Breast epithelium (tissue), 3 donors: ENCODE measurements at regions not wholly inside any gene's neighbourhood (a gene's known extent, or its start where the extent isn't known, plus 50 kb on each side); places are given as distances from the start of the nearest gene placed in this dataset.

Source experiments
- POLR2A ChIP-seq: fragments of 450-650 bp; IDR thresholded peaks from one replicate; pipeline ENCODE4 v1.6.1; 2016; ENCODE audit warnings: antibody characterized with exemption, mild to moderate bottlenecking, moderate library complexity
- POLR2AphosphoS5 ChIP-seq, 3 donors: sonication (generic); formaldehyde crosslinking; IDR thresholded peaks; one replicate each; pipeline ENCODE4 v1.6.1; 2017; ENCODE audit warnings: antibody characterized with exemption in 3 of 3
- TF ChIP-seq, protein P1 (sequence below), 3 donors: fragments of 450-650 bp; IDR thresholded peaks; one replicate each; pipeline ENCODE4 v1.5.1; 2016 to 2017; ENCODE audit warnings: antibody characterized with exemption in 3 of 3, mild to moderate bottlenecking in 3 of 3, moderate library complexity in 3 of 3

DNA sequence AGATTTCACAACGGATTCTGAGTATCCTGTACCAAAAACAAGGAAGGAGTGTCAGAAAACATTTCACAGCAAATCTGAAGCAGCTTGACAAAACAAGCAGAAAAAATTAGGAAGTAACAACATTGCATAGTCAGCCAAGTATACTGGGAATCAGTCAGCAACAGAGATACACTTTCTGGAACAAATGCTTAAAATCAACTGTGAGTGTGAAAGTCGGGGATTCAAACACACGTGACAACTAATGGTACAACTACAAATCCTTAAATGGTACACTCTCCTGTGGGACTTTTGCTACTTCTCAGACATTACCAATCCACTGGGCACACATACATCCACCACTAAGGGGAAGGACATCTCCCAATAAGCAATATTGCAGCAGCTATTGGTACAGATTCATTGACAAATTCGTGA lies 296.6 kb upstream of the MME start:
- no peak for TF ChIP-seq POLR2A
- TF ChIP-seq, protein P1, sequence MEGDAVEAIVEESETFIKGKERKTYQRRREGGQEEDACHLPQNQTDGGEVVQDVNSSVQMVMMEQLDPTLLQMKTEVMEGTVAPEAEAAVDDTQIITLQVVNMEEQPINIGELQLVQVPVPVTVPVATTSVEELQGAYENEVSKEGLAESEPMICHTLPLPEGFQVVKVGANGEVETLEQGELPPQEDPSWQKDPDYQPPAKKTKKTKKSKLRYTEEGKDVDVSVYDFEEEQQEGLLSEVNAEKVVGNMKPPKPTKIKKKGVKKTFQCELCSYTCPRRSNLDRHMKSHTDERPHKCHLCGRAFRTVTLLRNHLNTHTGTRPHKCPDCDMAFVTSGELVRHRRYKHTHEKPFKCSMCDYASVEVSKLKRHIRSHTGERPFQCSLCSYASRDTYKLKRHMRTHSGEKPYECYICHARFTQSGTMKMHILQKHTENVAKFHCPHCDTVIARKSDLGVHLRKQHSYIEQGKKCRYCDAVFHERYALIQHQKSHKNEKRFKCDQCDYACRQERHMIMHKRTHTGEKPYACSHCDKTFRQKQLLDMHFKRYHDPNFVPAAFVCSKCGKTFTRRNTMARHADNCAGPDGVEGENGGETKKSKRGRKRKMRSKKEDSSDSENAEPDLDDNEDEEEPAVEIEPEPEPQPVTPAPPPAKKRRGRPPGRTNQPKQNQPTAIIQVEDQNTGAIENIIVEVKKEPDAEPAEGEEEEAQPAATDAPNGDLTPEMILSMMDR (IDR thresholded peaks at IDR 0.05), result no peak
- no peak for TF ChIP-seq POLR2AphosphoS5 (IDR thresholded peaks at IDR 0.05)
